Tibial nerve (tissue), 3 donors: ENCODE measurements at regions not wholly inside any gene's neighbourhood (a gene's known extent, or its start where the extent isn't known, plus 50 kb on each side); places are given as distances from the start of the nearest gene placed in this dataset.

Source experiments
- POLR2A ChIP-seq, 2 donors: fragments of 450-650 bp; IDR thresholded peaks; one replicate each; pipeline ENCODE4 v1.6.1; 2017; ENCODE audit warnings: antibody characterized with exemption in 2 of 2, mild to moderate bottlenecking in 2 of 2, moderate library complexity in 2 of 2
- TF ChIP-seq, protein P1 (sequence below), 5 experiments: fragments of 200-600 bp in 3 of 5; fragments of 450-650 bp in 2 of 5; sonication (generic) in 3 of 5; IDR thresholded peaks; one replicate each; pipeline ENCODE4 v1.5.1; 2016 to 2019; ENCODE audit warnings: antibody characterized with exemption in 5 of 5, mild to moderate bottlenecking in 3 of 5, moderate library complexity in 2 of 5

DNA sequence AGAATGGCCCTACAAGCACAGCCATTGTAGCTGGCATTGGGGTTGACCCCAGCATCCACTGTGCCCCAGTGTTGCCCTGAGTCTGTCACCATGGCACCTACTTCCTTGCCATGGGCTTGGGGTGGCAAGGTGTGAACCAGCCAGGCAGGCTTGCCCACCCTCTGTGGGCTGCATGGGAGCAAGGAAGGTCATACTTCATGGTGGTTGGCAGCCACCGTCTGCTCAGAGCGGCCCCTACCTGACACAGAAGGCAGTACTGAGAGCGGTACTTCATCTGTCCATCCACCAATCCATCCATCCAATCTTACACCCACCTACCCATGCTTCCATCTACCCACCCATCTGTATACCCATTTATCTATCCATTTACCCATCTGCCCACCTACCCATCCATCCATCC, 160.1 kb downstream of the KIF26A start:
- TF ChIP-seq POLR2A (IDR thresholded peaks at IDR 0.05), result no peak
- TF ChIP-seq, protein P1, sequence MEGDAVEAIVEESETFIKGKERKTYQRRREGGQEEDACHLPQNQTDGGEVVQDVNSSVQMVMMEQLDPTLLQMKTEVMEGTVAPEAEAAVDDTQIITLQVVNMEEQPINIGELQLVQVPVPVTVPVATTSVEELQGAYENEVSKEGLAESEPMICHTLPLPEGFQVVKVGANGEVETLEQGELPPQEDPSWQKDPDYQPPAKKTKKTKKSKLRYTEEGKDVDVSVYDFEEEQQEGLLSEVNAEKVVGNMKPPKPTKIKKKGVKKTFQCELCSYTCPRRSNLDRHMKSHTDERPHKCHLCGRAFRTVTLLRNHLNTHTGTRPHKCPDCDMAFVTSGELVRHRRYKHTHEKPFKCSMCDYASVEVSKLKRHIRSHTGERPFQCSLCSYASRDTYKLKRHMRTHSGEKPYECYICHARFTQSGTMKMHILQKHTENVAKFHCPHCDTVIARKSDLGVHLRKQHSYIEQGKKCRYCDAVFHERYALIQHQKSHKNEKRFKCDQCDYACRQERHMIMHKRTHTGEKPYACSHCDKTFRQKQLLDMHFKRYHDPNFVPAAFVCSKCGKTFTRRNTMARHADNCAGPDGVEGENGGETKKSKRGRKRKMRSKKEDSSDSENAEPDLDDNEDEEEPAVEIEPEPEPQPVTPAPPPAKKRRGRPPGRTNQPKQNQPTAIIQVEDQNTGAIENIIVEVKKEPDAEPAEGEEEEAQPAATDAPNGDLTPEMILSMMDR (IDR thresholded peaks at IDR 0.05), result no peak
